Ishikawa (cell line): ENCODE measurements at regions not wholly inside any gene's neighbourhood (a gene's known extent, or its start where the extent isn't known, plus 50 kb on each side); places are given as distances from the start of the nearest gene placed in this dataset.

Source experiments
- CREB1 ChIP-seq: IDR thresholded peaks from 2 replicates; pipeline ENCODE4 v1.6.1; 2012; ENCODE audit warnings: low read depth
- FOXM1 ChIP-seq: IDR thresholded peaks from 2 replicates; pipeline ENCODE4 v1.6.1; 2012; ENCODE audit warnings: low read depth, borderline replicate concordance
- NFIC ChIP-seq: IDR thresholded peaks from 2 replicates; pipeline ENCODE4 v1.6.1; 2012
- RAD21 ChIP-seq: IDR thresholded peaks from 2 replicates; pipeline ENCODE4 v1.6.1; 2012; ENCODE audit warnings: low read depth
- TAF1 ChIP-seq: IDR thresholded peaks from 2 replicates; pipeline ENCODE4 v1.6.1; 2012; ENCODE audit warnings: low read depth, mild to moderate bottlenecking
- TEAD4 ChIP-seq: IDR thresholded peaks from 2 replicates; pipeline ENCODE4 v1.6.1; 2012
- YY1 ChIP-seq: IDR thresholded peaks from 2 replicates; pipeline ENCODE4 v1.6.1; 2012; ENCODE audit warnings: low read depth
- TF ChIP-seq, protein P1 (sequence below): IDR thresholded peaks from 2 replicates; pipeline ENCODE4 v1.6.1; 2012; ENCODE audit warnings: low read depth, mild to moderate bottlenecking
- TF ChIP-seq, protein P2 (sequence below): IDR thresholded peaks from 2 replicates; pipeline ENCODE4 v1.6.1; 2012

DNA sequence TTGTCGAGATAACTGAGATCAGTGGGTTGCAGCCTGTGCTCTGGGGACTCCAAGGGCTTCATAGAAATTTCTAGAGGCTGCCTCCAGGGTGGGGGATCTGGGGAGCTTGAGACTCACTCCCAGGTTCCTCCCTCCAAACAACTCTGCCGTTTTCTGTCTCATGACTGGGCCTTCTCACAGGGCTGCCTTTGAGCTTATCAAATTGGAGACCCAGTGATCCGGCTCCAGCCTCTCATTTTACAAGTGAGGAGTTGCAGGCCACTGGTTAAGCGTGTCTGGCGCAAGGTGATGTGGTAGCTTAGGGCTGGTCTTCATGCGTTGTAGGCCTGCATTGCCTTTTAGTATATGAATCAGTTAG is 85.8 kb downstream of the SLC25A47 start:
- TF ChIP-seq CREB1 (no peak), RAD21 (no peak), TEAD4 (no peak), YY1 (no peak), TAF1 (no peak), FOXM1 (no peak), NFIC (no peak)
- TF ChIP-seq, protein P1, sequence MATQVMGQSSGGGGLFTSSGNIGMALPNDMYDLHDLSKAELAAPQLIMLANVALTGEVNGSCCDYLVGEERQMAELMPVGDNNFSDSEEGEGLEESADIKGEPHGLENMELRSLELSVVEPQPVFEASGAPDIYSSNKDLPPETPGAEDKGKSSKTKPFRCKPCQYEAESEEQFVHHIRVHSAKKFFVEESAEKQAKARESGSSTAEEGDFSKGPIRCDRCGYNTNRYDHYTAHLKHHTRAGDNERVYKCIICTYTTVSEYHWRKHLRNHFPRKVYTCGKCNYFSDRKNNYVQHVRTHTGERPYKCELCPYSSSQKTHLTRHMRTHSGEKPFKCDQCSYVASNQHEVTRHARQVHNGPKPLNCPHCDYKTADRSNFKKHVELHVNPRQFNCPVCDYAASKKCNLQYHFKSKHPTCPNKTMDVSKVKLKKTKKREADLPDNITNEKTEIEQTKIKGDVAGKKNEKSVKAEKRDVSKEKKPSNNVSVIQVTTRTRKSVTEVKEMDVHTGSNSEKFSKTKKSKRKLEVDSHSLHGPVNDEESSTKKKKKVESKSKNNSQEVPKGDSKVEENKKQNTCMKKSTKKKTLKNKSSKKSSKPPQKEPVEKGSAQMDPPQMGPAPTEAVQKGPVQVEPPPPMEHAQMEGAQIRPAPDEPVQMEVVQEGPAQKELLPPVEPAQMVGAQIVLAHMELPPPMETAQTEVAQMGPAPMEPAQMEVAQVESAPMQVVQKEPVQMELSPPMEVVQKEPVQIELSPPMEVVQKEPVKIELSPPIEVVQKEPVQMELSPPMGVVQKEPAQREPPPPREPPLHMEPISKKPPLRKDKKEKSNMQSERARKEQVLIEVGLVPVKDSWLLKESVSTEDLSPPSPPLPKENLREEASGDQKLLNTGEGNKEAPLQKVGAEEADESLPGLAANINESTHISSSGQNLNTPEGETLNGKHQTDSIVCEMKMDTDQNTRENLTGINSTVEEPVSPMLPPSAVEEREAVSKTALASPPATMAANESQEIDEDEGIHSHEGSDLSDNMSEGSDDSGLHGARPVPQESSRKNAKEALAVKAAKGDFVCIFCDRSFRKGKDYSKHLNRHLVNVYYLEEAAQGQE: no peak
- TF ChIP-seq, protein P2, sequence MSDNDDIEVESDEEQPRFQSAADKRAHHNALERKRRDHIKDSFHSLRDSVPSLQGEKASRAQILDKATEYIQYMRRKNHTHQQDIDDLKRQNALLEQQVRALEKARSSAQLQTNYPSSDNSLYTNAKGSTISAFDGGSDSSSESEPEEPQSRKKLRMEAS: no peak
